GM12892 (cell line): ENCODE measurements at regions not wholly inside any gene's neighbourhood (a gene's known extent, or its start where the extent isn't known, plus 50 kb on each side); places are given as distances from the start of the nearest gene placed in this dataset.

Experiments used
- POLR2A ChIP-seq: IDR thresholded peaks from 2 replicates; pipeline ENCODE4 v1.6.1; 2011; ENCODE audit warnings: low read depth, low read length, control low read depth
- POLR2AphosphoS5 ChIP-seq: IDR thresholded peaks from 2 replicates; pipeline ENCODE4 v1.6.1; 2011; ENCODE audit warnings: low read depth, low read length, control low read depth
- TAF1 ChIP-seq: IDR thresholded peaks from 2 replicates; pipeline ENCODE4 v1.6.1; 2011; ENCODE audit warnings: low read depth, mild to moderate bottlenecking, control low read depth, low read length, borderline replicate concordance

DNA sequence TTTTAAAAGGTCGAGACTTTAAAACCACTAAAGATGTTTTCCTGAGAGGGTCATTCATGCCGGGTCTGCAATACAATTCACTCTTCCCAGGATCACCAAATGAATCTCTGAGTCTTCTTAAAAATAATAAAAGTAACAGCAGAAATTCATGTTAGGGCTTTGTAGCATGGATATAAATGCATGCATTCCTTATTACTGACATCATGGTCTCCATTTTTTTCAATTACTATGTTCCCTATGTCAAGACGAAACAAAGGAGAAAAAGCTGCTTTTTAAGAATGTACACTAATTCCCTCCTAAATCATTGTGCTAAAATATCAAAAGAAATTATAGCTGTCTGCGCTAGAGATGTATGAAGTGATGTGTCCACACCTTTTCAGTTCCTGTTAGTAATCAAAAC lies 789.9 kb upstream of the LRRC4C start:
- TF ChIP-seq POLR2A (no peak), TAF1 (no peak), POLR2AphosphoS5 (no peak)
